ENCODE measurements at regions not wholly inside any gene's neighbourhood (a gene's known extent, or its start where the extent isn't known, plus 50 kb on each side); places are given as distances from the start of the nearest gene placed in this dataset.

GRCh38 chr4:18840481-18840880 is 818.9 kb upstream of the LCORL start:
- TF ChIP-seq CTCF (conservative IDR thresholded peaks at IDR 0.05 in 1 of 2, IDR thresholded peaks at IDR 0.05 in 1 of 2; ENCODE audit: extremely low read depth in 1 of 2, insufficient read depth in 1 of 2, low read depth in 1 of 2, low read length in 2 of 2) (no peak), EZH2 (IDR thresholded peaks at IDR 0.05; ENCODE audit: borderline replicate concordance, low read length) (no peak)
